ENCODE measurements at regions not wholly inside any gene's neighbourhood (a gene's known extent, or its start where the extent isn't known, plus 50 kb on each side); places are given as distances from the start of the nearest gene placed in this dataset.

DNA sequence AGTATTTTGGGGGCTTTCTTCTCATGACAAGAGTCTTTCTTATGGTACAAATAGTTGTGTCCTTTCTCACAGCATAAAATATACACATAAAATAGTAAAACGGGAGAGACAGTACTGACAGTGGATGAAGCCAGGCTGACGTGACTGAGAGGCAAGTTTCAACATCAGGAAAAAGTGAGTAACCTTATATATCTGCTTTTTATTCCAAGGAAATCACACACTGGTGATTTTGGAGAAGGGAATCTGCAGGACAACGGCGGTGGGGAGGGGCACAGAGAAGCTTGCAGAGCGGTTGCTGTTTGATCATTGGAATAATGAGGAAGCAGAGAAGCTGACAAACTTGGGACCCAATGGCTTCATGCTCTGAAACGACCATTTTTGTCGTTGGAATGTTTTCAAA is 130.6 kb upstream of the ZNF236 start:
- TF ChIP-seq ZNF274 (IDR thresholded peaks at IDR 0.05; ENCODE audit: low read depth, low read length) (no peak), YY1 (IDR thresholded peaks at IDR 0.05; ENCODE audit: insufficient read depth, insufficient read length) (no peak)
